Activated T-helper 2 cell treated with anti-CD3 and anti-CD28 coated beads, Interferon-gamma antibody, Interleukin-2, Interleukin-4, amounts not matched to agents 10 μg/mL and 5 μg/mL and 100 μg/mL, durations not matched to agents 14 hours and 24 hours and 36 hours (primary cell): ENCODE measurements at regions not wholly inside any gene's neighbourhood (a gene's known extent, or its start where the extent isn't known, plus 50 kb on each side); places are given as distances from the start of the nearest gene placed in this dataset.

ENCODE experiments used
- DNase-seq: peaks from one replicate; pipeline ENCODE4 v3.0.0; 2021; ENCODE audit warnings: low spot score
- H3K27ac Mint-ChIP-seq: one replicate; pipeline ENCODE4 v1.8.0; 2021; ENCODE audit warnings: mixed read lengths
- H3K27me3 Mint-ChIP-seq: one replicate; pipeline ENCODE4 v1.8.0; 2021; ENCODE audit warnings: low read depth, mixed read lengths
- H3K36me3 Mint-ChIP-seq: one replicate; pipeline ENCODE4 v1.8.0; 2021; ENCODE audit warnings: low read depth, mixed read lengths
- H3K4me1 Mint-ChIP-seq: one replicate; pipeline ENCODE4 v1.8.0; 2021; ENCODE audit warnings: low read depth, mixed read lengths
- H3K4me3 Mint-ChIP-seq: one replicate; pipeline ENCODE4 v1.8.0; 2021; ENCODE audit warnings: low read depth, mild to moderate bottlenecking, moderate library complexity, mixed read lengths
- H3K9me3 Mint-ChIP-seq: one replicate; pipeline ENCODE4 v1.8.0; 2021; ENCODE audit warnings: mixed read lengths
- intact Hi-C: fragments of 100-400 bp; cut with micrococcal nuclease; formaldehyde crosslinking; loops from one replicate; pipeline ENCODE4 v1.15.1; 2023

GRCh38 chr9:106752581-106752980, 110.4 kb upstream of the ZNF462 start:
- H3K4me1 Mint-ChIP-seq: peaks cover 2% of the 10 kb centered on the region
- no peaks in the 10 kb centered on the region for H3K36me3 Mint-ChIP-seq
- H3K4me3 Mint-ChIP-seq: no peak overlapping the region
- DNase-seq: no peak
- H3K9me3 Mint-ChIP-seq: no peaks in the 10 kb centered on the region
- H3K27ac Mint-ChIP-seq: no peak overlapping the region
- H3K27me3 Mint-ChIP-seq: no peaks in the 10 kb centered on the region
- intact Hi-C loops: no loop called here

- Mint-ChIP-seq H3K4me1 (peaks cover 2% of the 10 kb centered on the region), H3K4me3 (no peak overlapping the region), H3K9me3 (no peaks in the 10 kb centered on the region), H3K27ac (no peak overlapping the region), H3K36me3 (no peaks in the 10 kb centered on the region), H3K27me3 (no peaks in the 10 kb centered on the region)
- no peak for DNase-seq
- intact Hi-C loops: no loop called here
These were observed 109.8 kb upstream of the ZNF462 start for GRCh38 chr9:106753155-106753671.

DNA sequence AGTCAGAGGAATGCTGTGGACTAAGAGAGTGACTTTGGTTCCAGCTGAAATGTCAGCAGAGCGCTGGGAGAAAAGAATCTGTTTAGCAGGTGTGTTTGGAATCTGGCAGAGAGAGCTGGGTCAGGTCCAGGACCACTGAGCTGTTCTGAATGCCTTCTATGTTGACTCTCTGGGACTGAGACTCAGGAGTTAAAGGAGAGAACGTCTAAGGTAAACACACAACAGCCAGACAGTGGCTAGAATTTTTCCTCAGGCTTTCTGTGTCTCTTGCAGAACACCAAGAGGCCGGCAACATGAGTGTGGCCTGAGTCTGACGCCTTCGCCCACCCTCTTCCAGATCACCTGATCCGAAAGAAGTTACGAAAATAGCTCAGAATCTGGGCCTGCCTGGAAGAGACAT, 107.2 kb upstream of the ZNF462 start:
- Mint-ChIP-seq H3K36me3 (no peaks in the 10 kb centered on the region), H3K4me1 (peaks cover 2% of the 10 kb centered on the region), H3K27me3 (no peaks in the 10 kb centered on the region), H3K9me3 (no peaks in the 10 kb centered on the region), H3K27ac (no peak overlapping the region), H3K4me3 (no peak overlapping the region)
- intact Hi-C loops: no loop called here
- DNase-seq: no peak

GRCh38 chr9:106757514-106757913, 105.5 kb upstream of the ZNF462 start:
- Mint-ChIP-seq H3K4me1 (peaks cover 2% of the 10 kb centered on the region), H3K27me3 (no peaks in the 10 kb centered on the region), H3K9me3 (no peaks in the 10 kb centered on the region), H3K36me3 (no peaks in the 10 kb centered on the region), H3K27ac (no peak overlapping the region), H3K4me3 (no peak overlapping the region)
- DNase-seq: no peak
- intact Hi-C loops: no loop called here

GRCh38 chr9:106758911-106759310, 104.1 kb upstream of the ZNF462 start:
- H3K27ac Mint-ChIP-seq: no peak overlapping the region
- no peaks in the 10 kb centered on the region for H3K36me3 Mint-ChIP-seq
- H3K4me1 Mint-ChIP-seq: no peaks in the 10 kb centered on the region
- H3K27me3 Mint-ChIP-seq: no peaks in the 10 kb centered on the region
- intact Hi-C loops: no loop called here
- DNase-seq: no peak
- H3K4me3 Mint-ChIP-seq: no peak overlapping the region
- no peaks in the 10 kb centered on the region for H3K9me3 Mint-ChIP-seq

DNA sequence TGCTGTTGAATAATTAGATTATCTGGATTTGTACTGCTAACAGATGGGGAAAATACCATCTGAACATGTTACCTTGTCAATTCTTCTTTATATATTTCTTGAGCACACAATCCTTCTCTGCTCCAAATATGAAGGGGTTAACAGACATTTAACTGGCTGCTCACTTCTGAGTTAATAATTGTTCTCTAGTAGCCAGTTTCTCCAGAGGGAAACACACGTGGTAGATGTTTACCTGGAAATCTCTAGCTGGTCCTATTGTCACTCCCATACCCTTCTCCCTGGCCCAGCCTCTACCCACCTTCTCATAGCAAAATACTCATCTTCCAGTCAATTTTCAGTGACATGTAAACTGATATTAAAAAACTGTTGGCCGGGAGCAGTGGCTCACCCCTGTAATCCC, 101.5 kb upstream of the ZNF462 start:
- Mint-ChIP-seq H3K9me3 (peaks cover 4% of the 10 kb centered on the region), H3K4me1 (no peaks in the 10 kb centered on the region), H3K4me3 (no peak overlapping the region), H3K27me3 (no peaks in the 10 kb centered on the region), H3K36me3 (no peaks in the 10 kb centered on the region), H3K27ac (no peak overlapping the region)
- intact Hi-C loops: no loop called here
- DNase-seq: no peak

DNA sequence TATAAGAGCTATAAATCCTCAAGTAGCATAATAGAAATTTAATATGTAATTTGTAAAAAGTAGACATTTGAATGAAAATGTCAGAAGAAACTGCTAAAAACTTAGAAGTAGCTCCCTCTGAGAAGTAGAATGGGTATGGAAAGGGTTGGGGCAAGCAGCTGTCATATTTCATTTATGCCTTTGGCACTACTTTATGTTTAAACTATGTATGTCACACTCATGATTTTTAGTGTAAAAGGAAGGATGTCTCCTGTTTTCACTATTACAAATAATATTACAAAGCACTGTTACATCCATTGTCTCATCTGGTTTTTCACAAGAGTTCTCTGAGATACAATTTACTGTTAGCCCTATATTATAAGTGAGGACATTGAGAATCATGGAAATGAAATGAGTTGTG, 96.3 kb upstream of the ZNF462 start:
- Mint-ChIP-seq H3K4me3 (no peak overlapping the region), H3K27ac (no peak overlapping the region), H3K27me3 (no peaks in the 10 kb centered on the region), H3K4me1 (no peaks in the 10 kb centered on the region), H3K36me3 (no peaks in the 10 kb centered on the region), H3K9me3 (peaks cover 4% of the 10 kb centered on the region)
- intact Hi-C loops: no loop called here
- no peak for DNase-seq

DNA sequence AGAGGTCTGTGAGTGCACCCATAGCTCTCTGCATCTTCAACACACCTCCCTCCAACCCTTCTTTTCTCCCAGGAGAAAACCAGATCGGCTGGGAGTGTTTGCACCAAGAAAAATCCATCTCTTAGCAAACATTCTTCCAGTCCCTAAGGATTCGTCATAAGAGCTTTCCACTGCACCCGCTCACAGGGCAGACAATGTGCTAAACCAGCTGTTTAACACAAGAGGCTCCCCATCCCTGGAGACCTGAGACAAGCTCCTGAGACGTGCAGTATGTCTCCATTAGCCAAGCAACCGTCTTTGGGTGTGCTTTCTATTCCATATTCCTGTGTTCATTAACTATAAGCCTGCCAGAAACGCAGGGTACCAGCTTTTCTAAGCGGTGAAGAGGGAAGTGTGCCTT, 93.6 kb upstream of the ZNF462 start:
- no peaks in the 10 kb centered on the region for H3K27me3 Mint-ChIP-seq
- no peaks in the 10 kb centered on the region for H3K4me1 Mint-ChIP-seq
- no peak for DNase-seq
- H3K27ac Mint-ChIP-seq: no peak overlapping the region
- peaks cover 4% of the 10 kb centered on the region for H3K9me3 Mint-ChIP-seq
- no peaks in the 10 kb centered on the region for H3K36me3 Mint-ChIP-seq
- H3K4me3 Mint-ChIP-seq: no peak overlapping the region
- intact Hi-C loops: no loop called here

DNA sequence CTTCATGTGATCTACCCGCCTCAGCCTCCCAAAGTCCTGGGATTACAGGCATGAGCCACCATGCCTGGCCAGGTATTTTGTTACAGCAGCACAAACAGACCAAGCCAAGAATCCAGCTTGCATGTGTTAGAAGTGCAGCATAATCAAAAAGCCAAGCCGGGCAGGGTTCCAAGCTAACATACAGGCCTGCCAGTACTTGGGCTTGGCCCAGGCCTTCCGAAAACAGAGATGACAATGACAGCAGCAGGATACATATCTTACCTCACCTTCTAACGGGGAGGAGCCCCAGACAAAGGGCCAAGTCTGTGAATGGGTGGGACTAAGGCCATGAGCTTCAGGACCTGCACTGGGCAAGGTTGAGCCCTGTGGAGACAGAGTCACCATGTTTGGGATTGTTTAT, 91.4 kb upstream of the ZNF462 start:
- Mint-ChIP-seq H3K4me3 (no peak overlapping the region), H3K36me3 (no peaks in the 10 kb centered on the region), H3K27ac (no peak overlapping the region), H3K27me3 (no peaks in the 10 kb centered on the region), H3K4me1 (no peaks in the 10 kb centered on the region), H3K9me3 (no peaks in the 10 kb centered on the region)
- intact Hi-C loops: no loop called here
- DNase-seq: no peak

- intact Hi-C loops: no loop called here
- H3K4me1 Mint-ChIP-seq: no peaks in the 10 kb centered on the region
These were observed 90.3 kb upstream of the ZNF462 start for GRCh38 chr9:106772523-106773290.

DNA sequence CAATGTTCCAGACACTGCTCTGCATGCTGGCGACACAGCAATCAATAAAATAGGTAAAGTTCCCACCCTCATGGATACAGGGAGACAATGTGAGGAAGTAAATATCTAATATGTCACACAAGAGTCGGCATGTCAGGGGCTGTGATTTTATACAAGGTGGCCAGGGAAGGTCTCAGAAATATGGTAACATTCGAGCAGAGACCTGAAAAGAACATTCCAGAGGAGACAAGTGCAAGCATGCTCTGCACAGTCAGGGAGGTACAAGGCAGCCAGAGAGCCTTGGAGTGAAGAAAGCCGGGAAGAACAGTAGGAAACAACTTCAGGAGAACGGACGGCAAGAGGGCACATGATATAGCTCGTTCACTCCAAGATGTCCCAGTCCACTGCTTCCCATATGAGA, 89.2 kb upstream of the ZNF462 start:
- Mint-ChIP-seq H3K27ac (no peak overlapping the region), H3K4me1 (no peaks in the 10 kb centered on the region), H3K9me3 (no peaks in the 10 kb centered on the region), H3K4me3 (no peak overlapping the region), H3K27me3 (no peaks in the 10 kb centered on the region), H3K36me3 (no peaks in the 10 kb centered on the region)
- intact Hi-C loops: no loop called here
- no peak for DNase-seq

More at GRCh38 chr9:106772523-106773290, 90.3 kb upstream of the ZNF462 start:
- H3K27ac Mint-ChIP-seq: no peak overlapping the region
- DNase-seq: no peak
- no peaks in the 10 kb centered on the region for H3K36me3 Mint-ChIP-seq
- H3K27me3 Mint-ChIP-seq: no peaks in the 10 kb centered on the region
- H3K9me3 Mint-ChIP-seq: no peaks in the 10 kb centered on the region
- H3K4me3 Mint-ChIP-seq: no peak overlapping the region

DNA sequence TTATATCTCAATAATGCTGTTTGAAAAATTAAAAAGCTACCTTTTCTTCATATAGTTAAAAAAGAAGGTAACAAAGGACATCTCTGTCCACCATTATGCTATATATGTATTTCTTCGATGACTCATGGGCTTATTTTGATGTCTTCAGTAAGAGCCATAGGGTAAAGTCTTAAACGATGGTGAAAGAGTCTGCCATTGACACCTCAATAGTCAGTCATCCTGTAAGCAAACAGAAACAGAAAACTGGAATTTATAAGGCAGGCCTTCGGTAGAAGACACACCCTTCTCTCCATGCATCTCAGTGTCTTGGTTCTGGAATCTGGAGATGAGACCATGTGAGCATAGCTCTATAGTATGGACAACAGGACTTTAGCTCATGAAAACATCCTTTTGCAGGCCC, 87.0 kb upstream of the ZNF462 start:
- intact Hi-C loops: no loop called here
- Mint-ChIP-seq H3K4me1 (no peaks in the 10 kb centered on the region), H3K36me3 (no peaks in the 10 kb centered on the region), H3K27ac (no peak overlapping the region), H3K9me3 (no peaks in the 10 kb centered on the region), H3K27me3 (no peaks in the 10 kb centered on the region), H3K4me3 (no peak overlapping the region)
- no peak for DNase-seq

- H3K36me3 Mint-ChIP-seq: no peaks in the 10 kb centered on the region
- no peaks in the 10 kb centered on the region for H3K4me1 Mint-ChIP-seq
- no peaks in the 10 kb centered on the region for H3K9me3 Mint-ChIP-seq
- H3K27ac Mint-ChIP-seq: no peak overlapping the region
- no peaks in the 10 kb centered on the region for H3K27me3 Mint-ChIP-seq
- intact Hi-C loops: no loop called here
- H3K4me3 Mint-ChIP-seq: no peak overlapping the region
- DNase-seq: no peak
These were observed 83.2 kb upstream of the ZNF462 start for GRCh38 chr9:106779796-106780195.

GRCh38 chr9:106783121-106783520, 79.8 kb upstream of the ZNF462 start:
- Mint-ChIP-seq H3K36me3 (no peaks in the 10 kb centered on the region), H3K9me3 (no peaks in the 10 kb centered on the region), H3K4me3 (no peak overlapping the region), H3K27me3 (no peaks in the 10 kb centered on the region), H3K4me1 (no peaks in the 10 kb centered on the region), H3K27ac (no peak overlapping the region)
- intact Hi-C loops: no loop called here
- DNase-seq: no peak
